Suprapubic skin (tissue), 3 donors: ENCODE measurements at regions not wholly inside any gene's neighbourhood (a gene's known extent, or its start where the extent isn't known, plus 50 kb on each side); places are given as distances from the start of the nearest gene placed in this dataset.

Experiments used
- POLR2A ChIP-seq, 2 donors: fragments of 450-650 bp; IDR thresholded peaks; one replicate each; pipeline ENCODE4 v1.6.1; 2017; ENCODE audit warnings: antibody characterized with exemption in 2 of 2, mild to moderate bottlenecking in 2 of 2, moderate library complexity in 2 of 2
- TF ChIP-seq, protein P1 (sequence below), 2 donors: fragments of 200-600 bp in 1 of 2; fragments of 450-650 bp in 1 of 2; sonication (generic) in 1 of 2; IDR thresholded peaks; one replicate each; pipeline ENCODE4 v1.5.1; 2016 to 2019; ENCODE audit warnings: antibody characterized with exemption in 2 of 2, mild to moderate bottlenecking in 1 of 2, moderate library complexity in 1 of 2

DNA sequence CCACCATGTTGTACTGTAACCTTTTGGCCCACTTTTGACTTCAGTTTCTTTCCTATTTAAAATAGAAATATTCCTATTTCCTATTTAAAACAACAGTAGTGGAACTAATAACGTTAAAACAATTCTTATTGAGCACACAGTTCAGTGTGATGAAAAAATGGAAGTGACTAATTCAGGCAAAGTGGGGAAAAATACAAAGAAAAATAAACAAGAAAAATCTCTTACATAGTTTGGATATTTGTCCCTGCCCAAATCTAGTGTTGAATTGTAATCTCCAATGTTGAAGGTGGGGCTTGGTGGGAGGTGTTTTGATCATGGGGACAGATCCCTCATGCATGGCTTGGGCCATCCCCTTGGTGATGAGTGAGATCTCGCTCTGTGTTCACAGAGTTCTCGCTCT, 198.1 kb upstream of the CPHXL start:
- TF ChIP-seq, protein P1, sequence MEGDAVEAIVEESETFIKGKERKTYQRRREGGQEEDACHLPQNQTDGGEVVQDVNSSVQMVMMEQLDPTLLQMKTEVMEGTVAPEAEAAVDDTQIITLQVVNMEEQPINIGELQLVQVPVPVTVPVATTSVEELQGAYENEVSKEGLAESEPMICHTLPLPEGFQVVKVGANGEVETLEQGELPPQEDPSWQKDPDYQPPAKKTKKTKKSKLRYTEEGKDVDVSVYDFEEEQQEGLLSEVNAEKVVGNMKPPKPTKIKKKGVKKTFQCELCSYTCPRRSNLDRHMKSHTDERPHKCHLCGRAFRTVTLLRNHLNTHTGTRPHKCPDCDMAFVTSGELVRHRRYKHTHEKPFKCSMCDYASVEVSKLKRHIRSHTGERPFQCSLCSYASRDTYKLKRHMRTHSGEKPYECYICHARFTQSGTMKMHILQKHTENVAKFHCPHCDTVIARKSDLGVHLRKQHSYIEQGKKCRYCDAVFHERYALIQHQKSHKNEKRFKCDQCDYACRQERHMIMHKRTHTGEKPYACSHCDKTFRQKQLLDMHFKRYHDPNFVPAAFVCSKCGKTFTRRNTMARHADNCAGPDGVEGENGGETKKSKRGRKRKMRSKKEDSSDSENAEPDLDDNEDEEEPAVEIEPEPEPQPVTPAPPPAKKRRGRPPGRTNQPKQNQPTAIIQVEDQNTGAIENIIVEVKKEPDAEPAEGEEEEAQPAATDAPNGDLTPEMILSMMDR (IDR thresholded peaks at IDR 0.05) = no peak
- TF ChIP-seq POLR2A (IDR thresholded peaks at IDR 0.05) = no peak
